Endothelial cell of umbilical vein (primary cell): ENCODE measurements at regions not wholly inside any gene's neighbourhood (a gene's known extent, or its start where the extent isn't known, plus 50 kb on each side); places are given as distances from the start of the nearest gene placed in this dataset.

Experiments
- BruUV-seq: library from RNA; stranded (reverse); fragments of 400-500 nt; replicated peaks from 2 replicates; lab custom pipeline; 2021; lab: Mats Ljungman, UMichigan
- CTCF ChIA-PET: fragments of 300-600, 350-600 bp; sonication (Branson Sonifier 250); formaldehyde crosslinking; loops from one replicate; lab custom pipeline; 2021; ENCODE audit warnings: antibody characterized with exemption, inconsistent platforms; lab: Charles Lee
- POLR2A ChIA-PET: fragments of 300-600, 350-600 bp; sonication (Branson Sonifier 250); formaldehyde crosslinking; loops from one replicate; lab custom pipeline; 2021; ENCODE audit warnings: antibody characterized with exemption, inconsistent platforms; lab: Charles Lee
- DNase-seq: peaks from one replicate; pipeline ENCODE4 v3.0.0-alpha.2; 2011; ENCODE audit warnings: low read depth, low spot score
- FAIRE-seq: peaks from 2 replicates; lab custom pipeline; 2011; peaks lifted over from hg19 to GRCh38; lab: Jason Lieb, UNC
- H2AFZ ChIP-seq: 2 replicates; pipeline ENCODE4 v1.6.0; 2012; ENCODE audit warnings: low read depth, low read length, control low read depth, inconsistent platforms
- H3K27ac ChIP-seq: 2 replicates; pipeline ENCODE4 v1.5.1; 2011; ENCODE audit warnings: low read depth, mild to moderate bottlenecking, control low read depth, low read length, moderate library complexity; ENCODE audit not compliant: insufficient read depth
- H3K27me3 ChIP-seq, 2 experiments: 2 replicates each; pipeline versions ENCODE4 v1.6.0 to v1.6.1; 2011; ENCODE audit warnings: low read length in 2 of 2, mixed read lengths in 1 of 2; ENCODE audit not compliant: control insufficient read depth in 2 of 2, insufficient read depth in 2 of 2
- H3K36me3 ChIP-seq, 2 experiments: 2 replicates in 1 of 2; 3 replicates in 1 of 2; pipeline ENCODE4 v1.5.1; 2011; ENCODE audit warnings: low read length in 2 of 2, mild to moderate bottlenecking in 1 of 2, moderate library complexity in 1 of 2; ENCODE audit not compliant: control insufficient read depth in 2 of 2, insufficient read depth in 2 of 2; ENCODE audit errors: extremely low read depth in 1 of 2
- H3K4me1 ChIP-seq: 3 replicates; pipeline ENCODE4 v1.5.1; 2011; ENCODE audit warnings: mild to moderate bottlenecking, low read length; ENCODE audit not compliant: control insufficient read depth, insufficient read depth; ENCODE audit errors: extremely low read depth
- H3K4me2 ChIP-seq: 2 replicates; pipeline ENCODE4 v1.6.1; 2011; ENCODE audit warnings: low read length, control low read depth, mixed read lengths; ENCODE audit not compliant: insufficient read depth
- H3K4me3 ChIP-seq, 3 experiments: fragments of 200-600 bp in 1 of 3; sonication (generic), shearing (Covaris generic) in 1 of 3; replicated peaks in 1 of 3; 2 replicates each; pipeline ENCODE4 v1.5.1; 2011 to 2016; ENCODE audit warnings: control low read depth in 3 of 3, low read length in 3 of 3, mild to moderate bottlenecking in 2 of 3, inconsistent platforms in 1 of 3, low read depth in 1 of 3, moderate library complexity in 1 of 3; ENCODE audit not compliant: insufficient read depth in 1 of 3
- H3K79me2 ChIP-seq: 2 replicates; pipeline ENCODE4 v1.6.0; 2012; ENCODE audit warnings: low read length, inconsistent platforms; ENCODE audit not compliant: control insufficient read depth, insufficient read depth
- H3K9ac ChIP-seq: replicated peaks from 2 replicates; pipeline ENCODE3; 2011; ENCODE audit warnings: low read length, control low read depth; ENCODE audit not compliant: insufficient read depth; ENCODE audit errors: extremely low read depth
- H3K9me1 ChIP-seq: replicated peaks from 3 replicates; pipeline ENCODE4 v1.6.0; 2011; ENCODE audit warnings: mild to moderate bottlenecking, low read length; ENCODE audit not compliant: control insufficient read depth, insufficient read depth; ENCODE audit errors: extremely low read depth
- H3K9me3 ChIP-seq: replicated peaks from 2 replicates; pipeline ENCODE4 v1.5.1; 2012; ENCODE audit warnings: low read length, inconsistent platforms; ENCODE audit not compliant: control insufficient read depth, insufficient read depth
- H4K20me1 ChIP-seq: replicated peaks from 2 replicates; pipeline ENCODE3; 2011; ENCODE audit warnings: mild to moderate bottlenecking, low read length; ENCODE audit not compliant: control insufficient read depth, insufficient read depth; ENCODE audit errors: extremely low read depth
- EZH2 ChIP-seq: IDR thresholded peaks from 2 replicates; pipeline ENCODE4 v1.6.1; 2012; ENCODE audit warnings: borderline replicate concordance, low read depth, mild to moderate bottlenecking, moderate library complexity, low read length, inconsistent platforms; ENCODE audit not compliant: severe bottlenecking
- FOS ChIP-seq: IDR thresholded peaks from 2 replicates; pipeline ENCODE4 v1.6.1; 2011; ENCODE audit warnings: mild to moderate bottlenecking, low read length, moderate library complexity, borderline replicate concordance; ENCODE audit not compliant: insufficient read depth
- GATA2 ChIP-seq: IDR thresholded peaks from 2 replicates; pipeline ENCODE4 v1.7.0; 2011; ENCODE audit warnings: low read depth, mild to moderate bottlenecking, moderate library complexity, mixed read lengths, low read length; ENCODE audit not compliant: insufficient read length, insufficient read depth
- JUN ChIP-seq: IDR thresholded peaks from 2 replicates; pipeline ENCODE4 v1.6.1; 2011; ENCODE audit warnings: borderline replicate concordance, low read depth; ENCODE audit not compliant: insufficient read length, insufficient read depth
- MYC ChIP-seq: IDR thresholded peaks from one replicate; pipeline ENCODE4 v1.6.1; 2011; ENCODE audit warnings: mild to moderate bottlenecking, low read depth, low read length
- POLR2A ChIP-seq: IDR thresholded peaks from 2 replicates; pipeline ENCODE4 v1.6.1; 2012; ENCODE audit warnings: low read depth, mild to moderate bottlenecking, control low read depth, low read length
- POLR2AphosphoS5 ChIP-seq: IDR thresholded peaks from 2 replicates; pipeline ENCODE4 v1.6.1; 2012; ENCODE audit warnings: low read depth, mild to moderate bottlenecking, control low read depth, low read length, moderate library complexity; ENCODE audit not compliant: insufficient read depth
- dilution Hi-C: fragments of 300-500 bp; cut with MboI; formaldehyde crosslinking; loops from one replicate; pipeline ENCODE4 v1.15.0; 2019; ENCODE audit warnings: low sequenced_read_pairs; ENCODE audit not compliant: extremely low pct_ligation_motif_present
- intact Hi-C: fragments of 100-400 bp; cut with micrococcal nuclease; formaldehyde crosslinking; loops from one replicate; pipeline ENCODE4 v1.10.0; 2022
- TF ChIP-seq, protein P1 (sequence below): IDR thresholded peaks from 2 replicates; pipeline ENCODE4 v1.6.1; 2011; ENCODE audit not compliant: insufficient read depth, insufficient read length
- TF ChIP-seq, protein P2 (sequence below), 2 donors: IDR thresholded peaks; 1 replicate in 1 of 2; 2 replicates in 1 of 2; pipeline ENCODE4 v1.5.1; 2011; ENCODE audit warnings: low read length in 2 of 2, mild to moderate bottlenecking in 2 of 2, moderate library complexity in 2 of 2, control low read depth in 1 of 2, inconsistent platforms in 1 of 2, low read depth in 1 of 2; ENCODE audit not compliant: insufficient read depth in 1 of 2; ENCODE audit errors: extremely low read depth in 1 of 2

- no peaks in the 10 kb centered on the region for H3K9me3 ChIP-seq
- no peak overlapping the region for H3K4me2 ChIP-seq
- H2AFZ ChIP-seq = no peak overlapping the region
- ChIA-PET CTCF (no interaction called here), POLR2A (no interaction called here)
- no peaks in the 10 kb centered on the region for H3K4me1 ChIP-seq
- FAIRE-seq (no peak), DNase-seq (no peak)
- H3K4me3 ChIP-seq = no peak overlapping the region
- H3K36me3 ChIP-seq = no peaks in the 10 kb centered on the region
- intact Hi-C loops = no loop called here
- TF ChIP-seq, protein P1, sequence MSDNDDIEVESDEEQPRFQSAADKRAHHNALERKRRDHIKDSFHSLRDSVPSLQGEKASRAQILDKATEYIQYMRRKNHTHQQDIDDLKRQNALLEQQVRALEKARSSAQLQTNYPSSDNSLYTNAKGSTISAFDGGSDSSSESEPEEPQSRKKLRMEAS = no peak
- TF ChIP-seq, protein P2, sequence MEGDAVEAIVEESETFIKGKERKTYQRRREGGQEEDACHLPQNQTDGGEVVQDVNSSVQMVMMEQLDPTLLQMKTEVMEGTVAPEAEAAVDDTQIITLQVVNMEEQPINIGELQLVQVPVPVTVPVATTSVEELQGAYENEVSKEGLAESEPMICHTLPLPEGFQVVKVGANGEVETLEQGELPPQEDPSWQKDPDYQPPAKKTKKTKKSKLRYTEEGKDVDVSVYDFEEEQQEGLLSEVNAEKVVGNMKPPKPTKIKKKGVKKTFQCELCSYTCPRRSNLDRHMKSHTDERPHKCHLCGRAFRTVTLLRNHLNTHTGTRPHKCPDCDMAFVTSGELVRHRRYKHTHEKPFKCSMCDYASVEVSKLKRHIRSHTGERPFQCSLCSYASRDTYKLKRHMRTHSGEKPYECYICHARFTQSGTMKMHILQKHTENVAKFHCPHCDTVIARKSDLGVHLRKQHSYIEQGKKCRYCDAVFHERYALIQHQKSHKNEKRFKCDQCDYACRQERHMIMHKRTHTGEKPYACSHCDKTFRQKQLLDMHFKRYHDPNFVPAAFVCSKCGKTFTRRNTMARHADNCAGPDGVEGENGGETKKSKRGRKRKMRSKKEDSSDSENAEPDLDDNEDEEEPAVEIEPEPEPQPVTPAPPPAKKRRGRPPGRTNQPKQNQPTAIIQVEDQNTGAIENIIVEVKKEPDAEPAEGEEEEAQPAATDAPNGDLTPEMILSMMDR (IDR thresholded peaks at IDR 0.05; ENCODE audit: extremely low read depth in 1 of 2, insufficient read depth in 1 of 2, low read depth in 1 of 2, low read length in 2 of 2) = no peak
- TF ChIP-seq MYC = no peak
- TF ChIP-seq EZH2 = no peak
- no peak for TF ChIP-seq POLR2A
- TF ChIP-seq POLR2AphosphoS5 = no peak
- no peak for TF ChIP-seq JUN
- no peak for TF ChIP-seq FOS
- no peak for TF ChIP-seq GATA2
- H3K9me1 ChIP-seq = no peaks in the 10 kb centered on the region
- H3K79me2 ChIP-seq = no peaks in the 10 kb centered on the region
- BruUV-seq = no TSS peak
- no peaks in the 10 kb centered on the region for H4K20me1 ChIP-seq
- H3K27ac ChIP-seq = no peak overlapping the region
- H3K27me3 ChIP-seq = no peaks in the 10 kb centered on the region
- dilution Hi-C loops = no loop called here
- no peak overlapping the region for H3K9ac ChIP-seq
These were observed 51.8 kb downstream of the ASCL4 start for GRCh38 chr12:107826276-107826675.
